ENCODE measurements at regions not wholly inside any gene's neighbourhood (a gene's known extent, or its start where the extent isn't known, plus 50 kb on each side); places are given as distances from the start of the nearest gene placed in this dataset.

DNA sequence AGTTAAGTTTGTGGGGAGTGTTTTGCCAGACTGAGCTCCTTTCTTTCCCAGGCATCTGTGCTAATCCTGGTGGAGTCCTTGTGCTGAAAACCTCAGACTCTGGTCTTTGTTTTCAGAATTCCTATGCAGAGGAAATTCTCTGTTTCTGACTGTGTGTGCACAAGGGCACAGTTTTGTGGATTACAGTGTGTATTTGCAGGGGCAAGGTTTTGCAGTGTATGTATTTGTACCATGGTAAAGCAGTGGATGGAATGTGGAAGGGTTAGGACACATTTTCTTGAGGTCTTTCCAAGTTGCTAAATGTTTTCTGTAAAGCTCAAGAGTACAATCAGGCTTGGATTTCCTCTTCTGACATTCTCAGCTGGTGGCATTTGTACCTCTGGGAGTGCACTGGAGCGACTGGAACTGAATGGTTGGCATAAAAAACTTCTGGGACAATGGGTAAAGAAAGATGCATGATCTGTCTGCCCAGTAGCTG is 139.5 kb upstream of the RND3 start:
- no peak for TF ChIP-seq MYC (IDR thresholded peaks at IDR 0.05; ENCODE audit: low read depth, low read length)
- no peak for TF ChIP-seq CTCF (IDR thresholded peaks at IDR 0.05; ENCODE audit: low read depth, low read length)
- TF ChIP-seq, protein P1, sequence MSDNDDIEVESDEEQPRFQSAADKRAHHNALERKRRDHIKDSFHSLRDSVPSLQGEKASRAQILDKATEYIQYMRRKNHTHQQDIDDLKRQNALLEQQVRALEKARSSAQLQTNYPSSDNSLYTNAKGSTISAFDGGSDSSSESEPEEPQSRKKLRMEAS (IDR thresholded peaks at IDR 0.05; ENCODE audit: low read depth, low read length), result no peak
- no peak for TF ChIP-seq POLR2A (IDR thresholded peaks at IDR 0.05; ENCODE audit: extremely low read depth, insufficient read length)
- H3K4me3 ChIP-seq (ENCODE audit: low read depth, low read length), result no peak overlapping the region
- DNase-seq (ENCODE audit: low read depth), result no peak

DNA sequence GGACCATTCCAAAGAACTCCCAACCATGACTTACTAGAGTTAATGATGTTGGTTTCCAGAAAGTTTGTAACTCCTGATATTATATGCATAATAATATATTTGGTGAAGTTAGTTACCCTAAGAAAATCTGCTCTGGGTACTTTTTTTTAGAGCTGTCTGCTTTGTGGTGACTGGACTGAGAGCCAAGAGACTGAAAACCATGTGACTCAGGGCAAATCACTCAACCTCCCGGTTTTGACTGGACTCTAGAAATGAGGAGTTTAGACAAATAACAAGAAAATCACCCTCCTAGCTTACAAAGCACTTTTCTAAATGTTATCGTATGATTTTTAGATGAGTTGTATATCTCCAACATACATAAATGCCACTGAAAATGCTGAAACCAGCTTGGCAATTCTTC is 138.3 kb upstream of the RND3 start:
- H3K4me3 ChIP-seq (ENCODE audit: low read depth, low read length), result no peak overlapping the region
- TF ChIP-seq MYC (IDR thresholded peaks at IDR 0.05; ENCODE audit: low read depth, low read length) (no peak), POLR2A (IDR thresholded peaks at IDR 0.05; ENCODE audit: extremely low read depth, insufficient read length) (no peak), CTCF (IDR thresholded peaks at IDR 0.05; ENCODE audit: low read depth, low read length) (no peak)
- TF ChIP-seq, protein P1 (IDR thresholded peaks at IDR 0.05; ENCODE audit: low read depth, low read length), result no peak

DNA sequence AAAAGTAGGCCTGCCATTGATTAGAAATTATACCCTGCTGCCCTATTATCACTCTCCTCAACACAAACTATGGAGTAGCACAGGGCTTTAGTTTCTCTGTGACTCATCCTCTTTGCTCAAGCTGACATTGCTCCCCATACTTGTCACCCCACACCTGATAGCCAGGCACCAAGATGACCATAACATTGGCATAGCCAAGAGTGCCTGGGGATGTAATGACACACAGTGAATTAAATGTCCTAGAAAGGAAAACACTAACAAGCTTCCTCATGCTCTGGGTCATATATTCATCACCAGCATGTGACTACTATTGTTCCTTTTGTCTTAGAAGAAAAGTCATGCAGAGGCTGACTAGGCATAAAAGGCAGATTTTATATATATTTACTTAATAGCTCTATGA is 137.8 kb upstream of the RND3 start:
- TF ChIP-seq, protein P1 (IDR thresholded peaks at IDR 0.05; ENCODE audit: low read depth, low read length), result no peak
- TF ChIP-seq MYC (IDR thresholded peaks at IDR 0.05; ENCODE audit: low read depth, low read length), result no peak
- TF ChIP-seq POLR2A (IDR thresholded peaks at IDR 0.05; ENCODE audit: extremely low read depth, insufficient read length), result no peak
- no peak for TF ChIP-seq CTCF (IDR thresholded peaks at IDR 0.05; ENCODE audit: low read depth, low read length)
- H3K4me3 ChIP-seq (ENCODE audit: low read depth, low read length), result no peak overlapping the region
- no peak for DNase-seq (ENCODE audit: low read depth)

More for the DNA sequence above, 138.3 kb upstream of the RND3 start:
- DNase-seq (ENCODE audit: low read depth), result no peak

DNA sequence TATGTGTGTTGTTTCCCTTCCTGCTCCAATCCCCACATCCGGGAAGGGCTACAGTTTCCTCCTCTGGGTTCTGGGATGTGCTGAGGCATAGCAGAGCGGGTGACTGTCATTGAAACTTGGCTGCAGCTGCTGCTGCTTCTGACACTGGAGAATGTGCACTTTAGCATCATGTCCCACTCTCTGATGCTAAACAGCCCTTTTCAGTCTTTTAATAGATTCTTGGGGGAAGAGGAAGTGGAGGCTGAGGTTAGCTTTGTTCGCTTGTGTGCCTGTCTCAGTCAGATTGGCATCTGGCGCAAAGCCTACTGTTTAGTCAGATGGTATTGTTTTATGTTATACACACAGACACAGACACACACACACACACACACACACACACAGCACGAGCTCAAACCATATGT is 136.5 kb upstream of the RND3 start:
- DNase-seq (ENCODE audit: low read depth), result peak; percentile 7
- no peak overlapping the region for H3K4me3 ChIP-seq (ENCODE audit: low read depth, low read length)
- no peak for TF ChIP-seq MYC (IDR thresholded peaks at IDR 0.05; ENCODE audit: low read depth, low read length)
- no peak for TF ChIP-seq CTCF (IDR thresholded peaks at IDR 0.05; ENCODE audit: low read depth, low read length)
- TF ChIP-seq, protein P1 (IDR thresholded peaks at IDR 0.05; ENCODE audit: low read depth, low read length), result no peak
- TF ChIP-seq POLR2A (IDR thresholded peaks at IDR 0.05; ENCODE audit: extremely low read depth, insufficient read length), result no peak

- DNase-seq (ENCODE audit: low read depth), result no peak
- H3K4me3 ChIP-seq (ENCODE audit: low read depth, low read length), result no peak overlapping the region
- TF ChIP-seq MYC (IDR thresholded peaks at IDR 0.05; ENCODE audit: low read depth, low read length), result no peak
- TF ChIP-seq, protein P1 (IDR thresholded peaks at IDR 0.05; ENCODE audit: low read depth, low read length), result no peak
- TF ChIP-seq CTCF (IDR thresholded peaks at IDR 0.05; ENCODE audit: low read depth, low read length), result no peak
- no peak for TF ChIP-seq POLR2A (IDR thresholded peaks at IDR 0.05; ENCODE audit: extremely low read depth, insufficient read length)
These were observed 134.2 kb upstream of the RND3 start for GRCh38 chr2:150621526-150622213.

All from NB4 (cell line).